H1 (cell line): ENCODE measurements at regions not wholly inside any gene's neighbourhood (a gene's known extent, or its start where the extent isn't known, plus 50 kb on each side); places are given as distances from the start of the nearest gene placed in this dataset.

ENCODE experiments used
- CTCF ChIA-PET: fragments of 300-600 bp; sonication (Branson Sonifier 250); formaldehyde crosslinking; loops from one replicate; lab custom pipeline; 2021; ENCODE audit not compliant: partially characterized antibody; lab: Charles Lee
- POLR2A ChIA-PET: fragments of 300-600 bp; sonication (Branson Sonifier 250); formaldehyde crosslinking; loops from one replicate; lab custom pipeline; 2021; ENCODE audit warnings: inconsistent platforms; ENCODE audit not compliant: partially characterized antibody; lab: Charles Lee
- DNase-seq, 2 experiments: peaks; one replicate each; pipeline versions ENCODE4 v3.0.0 to v3.0.0-alpha.2; 2010 to 2022; ENCODE audit warnings: low spot score in 2 of 2, low read depth in 1 of 2, mixed read lengths in 1 of 2
- FAIRE-seq: peaks from 2 replicates; lab custom pipeline; 2011; peaks lifted over from hg19 to GRCh38; lab: Jason Lieb, UNC
- H2AFZ ChIP-seq: 2 replicates; pipeline ENCODE4 v1.8.1; 2012; ENCODE audit warnings: low read length, inconsistent platforms
- H2AK5ac ChIP-seq: 2 replicates; pipeline ENCODE4 v1.6.1; 2013; ENCODE audit warnings: low read depth, low read length
- H2BK120ac ChIP-seq: replicated peaks from 2 replicates; pipeline ENCODE3; 2013; ENCODE audit warnings: low read depth, low read length, inconsistent platforms
- H2BK12ac ChIP-seq: 2 replicates; pipeline ENCODE4 v1.6.1; 2013; ENCODE audit warnings: low read depth, low read length
- H2BK15ac ChIP-seq: 2 replicates; pipeline ENCODE4 v1.6.1; 2013; ENCODE audit warnings: low read length
- H2BK20ac ChIP-seq: 2 replicates; pipeline ENCODE4 v1.6.1; 2013; ENCODE audit warnings: low read length
- H2BK5ac ChIP-seq: 2 replicates; pipeline ENCODE4 v1.6.1; 2013; ENCODE audit warnings: low read depth, low read length
- H3K14ac ChIP-seq: 2 replicates; pipeline ENCODE4 v1.6.1; 2013; ENCODE audit warnings: inconsistent platforms; ENCODE audit not compliant: insufficient read length
- H3K18ac ChIP-seq: 2 replicates; pipeline ENCODE4 v1.6.1; 2013; ENCODE audit warnings: low read length; ENCODE audit errors: extremely low read depth
- H3K23ac ChIP-seq: 2 replicates; pipeline ENCODE4 v1.6.1; 2013; ENCODE audit warnings: inconsistent platforms; ENCODE audit not compliant: insufficient read length
- H3K23me2 ChIP-seq: 2 replicates; pipeline ENCODE4 v1.6.1; 2013; ENCODE audit warnings: low read depth, low read length
- H3K27ac ChIP-seq: 2 replicates; pipeline ENCODE4 v1.6.1; 2011; ENCODE audit warnings: low read depth, low read length, inconsistent platforms
- H3K27me3 ChIP-seq, 4 experiments: replicated peaks in 1 of 4; 1 replicate in 1 of 4; 2 replicates in 3 of 4; pipeline versions ENCODE4 v1.6.1 to v1.8.1; 2011 to 2013; ENCODE audit warnings: low read length in 3 of 4, mild to moderate bottlenecking in 3 of 4, inconsistent platforms in 2 of 4, mixed read lengths in 2 of 4, moderate library complexity in 1 of 4; ENCODE audit not compliant: control insufficient read depth in 3 of 4, insufficient read depth in 3 of 4; ENCODE audit errors: extremely low read depth in 1 of 4
- H3K36me3 ChIP-seq, 4 experiments: 2 replicates each; pipeline versions ENCODE4 v1.6.1 to v1.8.1; 2011 to 2013; ENCODE audit warnings: mild to moderate bottlenecking in 4 of 4, low read length in 3 of 4, moderate library complexity in 2 of 4, control low read depth in 1 of 4, inconsistent platforms in 1 of 4; ENCODE audit not compliant: insufficient read depth in 4 of 4, control insufficient read depth in 2 of 4
- H3K4ac ChIP-seq: replicated peaks from 2 replicates; pipeline ENCODE3; 2013; ENCODE audit warnings: low read length, low read depth, mixed read lengths, inconsistent platforms; ENCODE audit not compliant: insufficient read length
- H3K4me1 ChIP-seq, 4 experiments: replicated peaks in 1 of 4; 1 replicate in 1 of 4; 2 replicates in 3 of 4; pipeline versions ENCODE4 v1.6.1 to v1.8.1; 2011 to 2013; ENCODE audit warnings: low read length in 3 of 4, inconsistent platforms in 2 of 4, mixed read lengths in 1 of 4; ENCODE audit not compliant: insufficient read depth in 4 of 4, control insufficient read depth in 3 of 4
- H3K4me2 ChIP-seq, 2 experiments: 2 replicates each; pipeline versions ENCODE4 v1.6.1 to v1.8.1; 2011 to 2013; ENCODE audit warnings: low read depth in 2 of 2, low read length in 2 of 2, control low read depth in 1 of 2, inconsistent platforms in 1 of 2, mild to moderate bottlenecking in 1 of 2; ENCODE audit not compliant: insufficient read depth in 1 of 2
- H3K4me3 ChIP-seq, 4 experiments: fragments of 200-600, 300-600 bp in 1 of 4; sonication (generic), shearing (Covaris generic), sonication (Bioruptor Twin) in 1 of 4; 2 replicates each; pipeline versions ENCODE4 v1.5.1 to v1.8.1; 2011 to 2016; ENCODE audit warnings: low read length in 4 of 4, low read depth in 3 of 4, control low read depth in 2 of 4, inconsistent platforms in 2 of 4, mild to moderate bottlenecking in 2 of 4, mixed read lengths in 1 of 4, moderate library complexity in 1 of 4; ENCODE audit not compliant: insufficient read depth in 2 of 4; ENCODE audit errors: extremely low read depth in 1 of 4
- H3K56ac ChIP-seq: replicated peaks from 2 replicates; pipeline ENCODE3; 2013; ENCODE audit warnings: low read depth, mild to moderate bottlenecking, mixed read lengths, low read length, inconsistent platforms; ENCODE audit not compliant: insufficient read length
- H3K79me1 ChIP-seq: 2 replicates; pipeline ENCODE4 v1.6.1; 2013; ENCODE audit warnings: low read depth, low read length, control low read depth
- H3K79me2 ChIP-seq, 2 experiments: 2 replicates each; pipeline versions ENCODE4 v1.6.1 to v1.8.1; 2012 to 2013; ENCODE audit warnings: low read length in 2 of 2, mild to moderate bottlenecking in 2 of 2, inconsistent platforms in 1 of 2; ENCODE audit not compliant: insufficient read depth in 2 of 2, control insufficient read depth in 1 of 2
- H3K9ac ChIP-seq, 4 experiments: replicated peaks in 1 of 4; 1 replicate in 1 of 4; 2 replicates in 3 of 4; pipeline versions ENCODE4 v1.6.1 to v1.8.1; 2011 to 2013; ENCODE audit warnings: low read depth in 3 of 4, low read length in 3 of 4, control low read depth in 2 of 4, mild to moderate bottlenecking in 2 of 4, moderate library complexity in 2 of 4, inconsistent platforms in 1 of 4; ENCODE audit errors: extremely low read depth in 1 of 4
- H3K9me3 ChIP-seq, 2 experiments: 2 replicates each; pipeline versions ENCODE4 v1.6.1 to v1.8.1; 2012 to 2013; ENCODE audit warnings: mild to moderate bottlenecking in 2 of 2, moderate library complexity in 2 of 2, control low read depth in 1 of 2, inconsistent platforms in 1 of 2, low read depth in 1 of 2, low read length in 1 of 2, mixed read lengths in 1 of 2; ENCODE audit not compliant: insufficient read depth in 2 of 2
- H4K20me1 ChIP-seq, 2 experiments: replicated peaks in 1 of 2; 2 replicates each; pipeline versions ENCODE3 to v1.8.1; 2011 to 2013; ENCODE audit warnings: inconsistent platforms in 2 of 2, low read length in 2 of 2, mild to moderate bottlenecking in 1 of 2; ENCODE audit not compliant: insufficient read depth in 2 of 2, control insufficient read depth in 1 of 2
- H4K5ac ChIP-seq: 2 replicates; pipeline ENCODE4 v1.6.1; 2013; ENCODE audit warnings: low read length, low read depth, mixed read lengths, inconsistent platforms; ENCODE audit not compliant: insufficient read length
- H4K8ac ChIP-seq: 2 replicates; pipeline ENCODE4 v1.8.0; 2013; ENCODE audit warnings: mild to moderate bottlenecking, moderate library complexity, low read length, inconsistent platforms; ENCODE audit not compliant: insufficient read depth; ENCODE audit errors: extremely low read depth
- H4K91ac ChIP-seq: replicated peaks from 2 replicates; pipeline ENCODE3; 2013; ENCODE audit warnings: low read length, mixed read lengths, inconsistent platforms; ENCODE audit not compliant: insufficient read length
- ATF3 ChIP-seq: IDR thresholded peaks from 2 replicates; pipeline ENCODE4 v1.6.1; 2011; ENCODE audit warnings: low read depth, mild to moderate bottlenecking, low read length; ENCODE audit not compliant: insufficient read depth
- CREB1 ChIP-seq: IDR thresholded peaks from 2 replicates; pipeline ENCODE4 v1.6.1; 2012; ENCODE audit warnings: inconsistent platforms
- EGR1 ChIP-seq: IDR thresholded peaks from 2 replicates; pipeline ENCODE4 v1.6.1; 2011; ENCODE audit warnings: low read depth, low read length, borderline replicate concordance
- FOSL1 ChIP-seq: IDR thresholded peaks from 2 replicates; pipeline ENCODE4 v1.6.1; 2011; ENCODE audit warnings: mild to moderate bottlenecking, low read depth, low read length, moderate library complexity; ENCODE audit not compliant: insufficient read depth
- JUN ChIP-seq: IDR thresholded peaks from 2 replicates; pipeline ENCODE4 v1.6.1; 2011; ENCODE audit warnings: low read depth, mild to moderate bottlenecking, improper control_type of control experiment, low read length
- RNF2 ChIP-seq: fragments of 200-900, 300-1000 bp; sonication (generic); IDR thresholded peaks from 2 replicates; pipeline ENCODE4 v1.7.1; 2016; ENCODE audit warnings: borderline replicate concordance, low read depth, mild to moderate bottlenecking, antibody characterized with exemption, low read length; ENCODE audit not compliant: poor library complexity, severe bottlenecking; ENCODE audit errors: missing control alignments
- SIN3A ChIP-seq, 2 experiments: IDR thresholded peaks in 1 of 2; conservative IDR thresholded peaks in 1 of 2; 2 replicates each; pipeline ENCODE4 v1.6.1; 2011 to 2012; ENCODE audit warnings: low read length in 2 of 2, improper control_type of control experiment in 1 of 2, low read depth in 1 of 2, mild to moderate bottlenecking in 1 of 2
- SRF ChIP-seq: IDR thresholded peaks from 2 replicates; pipeline ENCODE4 v1.6.1; 2011; ENCODE audit warnings: mild to moderate bottlenecking, low read depth, low read length, moderate library complexity
- SUZ12 ChIP-seq: fragments of 200-600 bp; sonication (generic); IDR thresholded peaks from 2 replicates; pipeline ENCODE4 v1.6.1; 2012; ENCODE audit warnings: mild to moderate bottlenecking, inconsistent platforms, low read length, moderate library complexity, mixed read lengths
- TBP ChIP-seq: IDR thresholded peaks from 2 replicates; pipeline ENCODE4 v1.6.1; 2011; ENCODE audit warnings: low read depth, low read length, improper control_type of control experiment
- USF2 ChIP-seq: IDR thresholded peaks from 2 replicates; pipeline ENCODE4 v1.6.1; 2011; ENCODE audit warnings: low read length, improper control_type of control experiment
- WGBS, 2 experiments: shearing (Covaris generic) in 1 of 2; methylation state at CpG; one replicate each; pipeline versions ENCODE4 v1.1.6 to v1.1.7; 2013 to 2015; ENCODE audit warnings: low lambda C conversion rate in 2 of 2, mixed read lengths in 2 of 2, inconsistent platforms in 1 of 2, low coverage in 1 of 2, missing lambda C conversion rate in 1 of 2; ENCODE audit not compliant: insufficient replicate concordance in 2 of 2, insufficient coverage in 1 of 2, insufficient read length in 1 of 2; ENCODE audit errors: extremely low coverage in 1 of 2, missing lambda C conversion rate in 1 of 2; 5-methylcytosine and 5-hydroxymethylcytosine counted together

- no peak overlapping the region for H2BK120ac ChIP-seq
- H3K4me1 ChIP-seq: no peaks in the 10 kb centered on the region
- FAIRE-seq (no peak), DNase-seq (no peak)
- no peaks in the 10 kb centered on the region for H3K79me1 ChIP-seq
- H3K23me2 ChIP-seq: no peaks in the 10 kb centered on the region
- H3K9me3 ChIP-seq: no peaks in the 10 kb centered on the region
- H3K27me3 ChIP-seq: no peaks in the 10 kb centered on the region
- no peak overlapping the region for H2BK20ac ChIP-seq
- no peak overlapping the region for H2AFZ ChIP-seq
- H3K4ac ChIP-seq: no peak overlapping the region
- no peaks in the 10 kb centered on the region for H3K79me2 ChIP-seq
- H3K18ac ChIP-seq: no peak overlapping the region
- H3K23ac ChIP-seq: no peak overlapping the region
- H4K20me1 ChIP-seq: no peaks in the 10 kb centered on the region
- no peak overlapping the region for H4K5ac ChIP-seq
- H3K9ac ChIP-seq: no peak overlapping the region
- no peak overlapping the region for H4K91ac ChIP-seq
- ChIA-PET POLR2A (no interaction called here), CTCF (interaction anchor here (0.9 to 1.3 kb wide), 2 partner anchors 41 to 194 kb away, joined by 4 read pairs; no protein-coding TSS in a partner anchor)
- no peak overlapping the region for H2BK5ac ChIP-seq
- H3K14ac ChIP-seq: no peak overlapping the region
- H2BK12ac ChIP-seq: no peak overlapping the region
- no peak overlapping the region for H3K27ac ChIP-seq
- no peak overlapping the region for H3K4me3 ChIP-seq
- H3K4me2 ChIP-seq: no peak overlapping the region
- no peaks in the 10 kb centered on the region for H3K36me3 ChIP-seq
- no peak overlapping the region for H3K56ac ChIP-seq
- WGBS, 2 experiments: 76% methylated on average over 5 of the region's 5 CpGs; no CpG with 5 or more reads in 1 of the 2 experiments
- H4K8ac ChIP-seq: no peak overlapping the region
- no peak overlapping the region for H2AK5ac ChIP-seq
- no peak overlapping the region for H2BK15ac ChIP-seq
- TF ChIP-seq JUN (no peak), SIN3A (conservative IDR thresholded peaks at IDR 0.05 in 1 of 2, IDR thresholded peaks at IDR 0.05 in 1 of 2; ENCODE audit: low read depth in 1 of 2, low read length in 2 of 2) (no peak), RNF2 (no peak), TBP (no peak), FOSL1 (no peak), CREB1 (no peak), ATF3 (no peak), SUZ12 (no peak), SRF (no peak), USF2 (no peak), EGR1 (no peak)
These were observed 280.1 kb downstream of the PTPRC start for GRCh38 chr1:198918920-198919319.
